Cardiac muscle cell (in vitro differentiated cells and primary cell): ENCODE measurements at regions not wholly inside any gene's neighbourhood (a gene's known extent, or its start where the extent isn't known, plus 50 kb on each side); places are given as distances from the start of the nearest gene placed in this dataset.

Source experiments
- DNase-seq, 2 donors: peaks; one replicate each; pipeline versions ENCODE4 v3.0.0 to v3.0.0-alpha.2; 2010 to 2017; ENCODE audit warnings: low read depth in 1 of 2, low spot score in 1 of 2
- H3K27ac ChIP-seq: fragments of 200-600 bp; sonication (generic); 2 replicates; pipeline ENCODE4 v1.5.1; 2016
- H3K27me3 ChIP-seq: fragments of 200-600 bp; sonication (generic); 2 replicates; pipeline ENCODE4 v1.6.0; 2016; ENCODE audit warnings: control low read depth
- H3K36me3 ChIP-seq: fragments of 200-600 bp; sonication (generic); 2 replicates; pipeline ENCODE4 v1.5.1; 2016; ENCODE audit warnings: control low read depth
- H3K4me1 ChIP-seq: fragments of 200-600 bp; sonication (generic); 2 replicates; pipeline ENCODE4 v1.8.1; 2017; ENCODE audit warnings: low read depth, mild to moderate bottlenecking, mixed run types
- H3K4me3 ChIP-seq: fragments of 200-600 bp; sonication (generic); 2 replicates; pipeline ENCODE4 v1.5.1; 2016; ENCODE audit warnings: mild to moderate bottlenecking
- H3K9me3 ChIP-seq: fragments of 200-600 bp; sonication (generic); 2 replicates; pipeline ENCODE4 v1.5.1; 2017; ENCODE audit warnings: low read depth, mild to moderate bottlenecking, control low read depth
- CTCF ChIP-seq: IDR thresholded peaks from 2 replicates; pipeline ENCODE4 v1.5.1; 2012; ENCODE audit warnings: low read depth, mild to moderate bottlenecking, low read length

DNA sequence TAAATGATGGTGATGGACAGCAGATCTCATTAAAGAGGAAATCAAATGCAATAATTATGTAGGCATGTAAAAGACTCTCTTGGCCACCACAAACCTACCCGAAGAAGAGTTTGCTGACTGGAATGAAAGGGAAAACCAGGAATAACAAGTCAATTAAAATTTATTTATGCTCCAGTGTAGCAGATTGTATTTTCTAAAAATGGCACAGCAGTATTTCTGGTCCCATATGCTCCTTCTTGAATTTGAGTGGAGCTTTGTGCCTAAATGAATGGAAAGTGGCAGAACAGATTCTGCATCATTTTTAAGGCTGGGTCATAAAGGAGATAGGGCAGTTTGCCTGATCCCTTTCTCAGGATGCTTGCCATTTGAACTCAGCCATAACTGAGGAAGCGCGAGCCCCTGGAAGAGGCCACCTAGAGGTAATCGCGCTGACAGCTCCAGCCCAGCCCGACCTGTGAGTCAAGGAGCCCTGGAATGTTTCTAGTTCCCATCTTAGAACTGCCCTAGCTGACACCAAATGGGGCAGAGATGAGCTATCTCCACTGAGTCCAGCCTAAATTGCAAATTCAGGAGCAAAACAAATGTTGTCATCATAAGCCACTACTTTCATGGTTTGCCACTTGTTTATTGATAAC lies 229.2 kb upstream of the TMTC1 start:
- H3K36me3 ChIP-seq = no peaks in the 10 kb centered on the region
- H3K4me3 ChIP-seq = no peak overlapping the region
- H3K9me3 ChIP-seq = no peaks in the 10 kb centered on the region
- peak in 1 of 2 donors; percentile 40 for DNase-seq
- no peak overlapping the region for H3K27ac ChIP-seq
- no peaks in the 10 kb centered on the region for H3K4me1 ChIP-seq
- H3K27me3 ChIP-seq = no peaks in the 10 kb centered on the region
- TF ChIP-seq CTCF = no peak

GRCh38 chr12:30010071-30011052 lies 226.6 kb upstream of the TMTC1 start:
- Histone ChIP-seq H3K4me1 (no peaks in the 10 kb centered on the region), H3K27ac (no peak overlapping the region), H3K9me3 (no peaks in the 10 kb centered on the region), H3K36me3 (no peaks in the 10 kb centered on the region), H3K4me3 (no peak overlapping the region), H3K27me3 (no peaks in the 10 kb centered on the region)
- TF ChIP-seq CTCF = no peak
- no peak for DNase-seq

DNA sequence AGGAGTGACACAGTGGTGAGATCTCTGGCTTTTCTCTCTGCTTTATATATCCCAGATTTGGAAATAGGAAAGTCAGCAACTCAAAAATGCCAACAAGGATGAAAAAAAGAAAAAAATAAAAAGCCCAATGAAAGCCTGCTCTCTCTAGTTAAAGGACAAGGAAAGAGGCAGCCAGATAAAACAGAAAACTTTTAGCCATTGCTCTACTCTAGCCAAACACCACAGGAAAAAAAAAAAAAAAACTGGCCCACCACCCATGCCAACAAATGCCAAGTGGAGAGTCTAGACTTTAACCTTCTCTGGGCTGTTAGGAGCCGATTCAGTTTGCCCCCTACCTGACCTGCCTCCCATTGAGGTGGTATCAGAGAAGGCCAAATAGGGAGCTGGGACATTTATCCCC lies 222.3 kb upstream of the TMTC1 start:
- Histone ChIP-seq H3K36me3 (no peaks in the 10 kb centered on the region), H3K4me1 (no peaks in the 10 kb centered on the region), H3K4me3 (no peak overlapping the region), H3K27me3 (no peaks in the 10 kb centered on the region), H3K27ac (no peak overlapping the region), H3K9me3 (no peaks in the 10 kb centered on the region)
- no peak for TF ChIP-seq CTCF
- no peak for DNase-seq

DNA sequence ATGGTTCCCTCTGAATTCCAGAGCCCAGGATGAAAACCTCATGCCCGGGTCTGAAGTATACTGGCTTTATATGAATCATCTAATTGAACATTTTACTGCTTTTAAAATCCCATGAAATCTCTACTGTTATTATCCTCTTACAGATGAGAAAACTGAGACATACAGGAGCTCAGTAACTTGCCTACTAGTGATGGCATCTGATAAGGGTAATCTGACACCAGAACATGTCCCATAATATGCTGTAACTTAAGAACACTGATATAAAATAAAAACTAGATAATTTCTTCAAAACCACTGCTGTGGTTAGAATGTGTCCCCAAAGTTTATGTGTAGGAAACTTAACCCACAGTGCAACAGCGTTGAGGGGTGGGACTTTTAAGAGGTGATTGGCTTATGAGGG lies 219.6 kb upstream of the TMTC1 start:
- no peaks in the 10 kb centered on the region for H3K9me3 ChIP-seq
- H3K4me3 ChIP-seq = no peak overlapping the region
- TF ChIP-seq CTCF = no peak
- H3K36me3 ChIP-seq = no peaks in the 10 kb centered on the region
- H3K27me3 ChIP-seq = no peaks in the 10 kb centered on the region
- H3K4me1 ChIP-seq = no peaks in the 10 kb centered on the region
- H3K27ac ChIP-seq = no peak overlapping the region
- DNase-seq = no peak

- Histone ChIP-seq H3K9me3 (no peaks in the 10 kb centered on the region), H3K27me3 (no peaks in the 10 kb centered on the region), H3K36me3 (no peaks in the 10 kb centered on the region), H3K4me3 (no peak overlapping the region), H3K4me1 (no peaks in the 10 kb centered on the region), H3K27ac (no peak overlapping the region)
- TF ChIP-seq CTCF = no peak
- DNase-seq = no peak
Observed at GRCh38 chr12:30002677-30003076, 218.9 kb upstream of the TMTC1 start.
